ENCODE measurements at regions not wholly inside any gene's neighbourhood (a gene's known extent, or its start where the extent isn't known, plus 50 kb on each side); places are given as distances from the start of the nearest gene placed in this dataset.

DNA sequence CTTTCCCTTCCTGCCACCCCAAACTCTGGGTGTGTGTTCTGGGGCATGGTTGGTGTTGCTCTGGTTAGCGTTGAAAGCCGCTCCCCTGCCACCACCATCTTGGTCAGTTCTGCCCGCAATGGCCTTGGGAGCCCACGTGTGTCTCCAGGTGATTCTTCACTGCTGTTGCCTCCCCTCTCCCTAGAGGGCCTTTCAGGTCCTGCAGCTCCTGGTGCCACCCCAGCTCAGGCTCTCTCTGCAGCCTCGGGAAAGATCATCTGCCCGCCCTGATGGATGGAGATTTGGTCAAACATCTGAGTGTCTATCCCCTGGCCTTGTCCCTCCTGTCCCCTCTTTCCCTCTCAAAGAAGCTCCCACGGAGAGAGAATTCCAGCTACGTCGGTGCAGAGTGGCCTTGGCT is 241.3 kb downstream of the RBFOX3 start:
- no peak for DNase-seq (ENCODE audit: low read depth in 2 of 2)

- DNase-seq (ENCODE audit: low read depth in 2 of 2), result no peak
These were observed 241.8 kb downstream of the RBFOX3 start for GRCh38 chr17:79369001-79369400.

DNA sequence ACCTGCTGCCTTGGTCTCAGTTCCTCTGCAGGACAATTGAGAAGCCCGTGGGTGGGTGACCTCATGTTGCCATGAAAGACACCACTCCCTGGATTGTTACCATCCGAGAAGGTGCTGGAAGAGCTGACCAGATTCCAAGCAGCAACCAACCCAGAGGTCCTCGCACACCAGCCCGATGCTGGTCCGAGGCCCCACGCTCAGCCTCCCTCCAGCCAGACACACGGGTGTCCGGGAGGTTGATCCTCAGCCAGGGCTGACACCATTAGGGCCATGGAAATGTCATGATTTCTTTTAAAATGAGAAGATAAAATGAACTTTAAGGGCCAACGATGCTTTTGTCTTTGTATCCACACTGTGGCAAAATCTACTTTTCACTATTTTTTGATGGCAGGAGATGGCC is 242.3 kb downstream of the RBFOX3 start:
- no peak for DNase-seq (ENCODE audit: low read depth in 2 of 2)

GRCh38 chr17:79366988-79367571 is 243.8 kb downstream of the RBFOX3 start:
- DNase-seq (ENCODE audit: low read depth in 2 of 2), result no peak

DNA sequence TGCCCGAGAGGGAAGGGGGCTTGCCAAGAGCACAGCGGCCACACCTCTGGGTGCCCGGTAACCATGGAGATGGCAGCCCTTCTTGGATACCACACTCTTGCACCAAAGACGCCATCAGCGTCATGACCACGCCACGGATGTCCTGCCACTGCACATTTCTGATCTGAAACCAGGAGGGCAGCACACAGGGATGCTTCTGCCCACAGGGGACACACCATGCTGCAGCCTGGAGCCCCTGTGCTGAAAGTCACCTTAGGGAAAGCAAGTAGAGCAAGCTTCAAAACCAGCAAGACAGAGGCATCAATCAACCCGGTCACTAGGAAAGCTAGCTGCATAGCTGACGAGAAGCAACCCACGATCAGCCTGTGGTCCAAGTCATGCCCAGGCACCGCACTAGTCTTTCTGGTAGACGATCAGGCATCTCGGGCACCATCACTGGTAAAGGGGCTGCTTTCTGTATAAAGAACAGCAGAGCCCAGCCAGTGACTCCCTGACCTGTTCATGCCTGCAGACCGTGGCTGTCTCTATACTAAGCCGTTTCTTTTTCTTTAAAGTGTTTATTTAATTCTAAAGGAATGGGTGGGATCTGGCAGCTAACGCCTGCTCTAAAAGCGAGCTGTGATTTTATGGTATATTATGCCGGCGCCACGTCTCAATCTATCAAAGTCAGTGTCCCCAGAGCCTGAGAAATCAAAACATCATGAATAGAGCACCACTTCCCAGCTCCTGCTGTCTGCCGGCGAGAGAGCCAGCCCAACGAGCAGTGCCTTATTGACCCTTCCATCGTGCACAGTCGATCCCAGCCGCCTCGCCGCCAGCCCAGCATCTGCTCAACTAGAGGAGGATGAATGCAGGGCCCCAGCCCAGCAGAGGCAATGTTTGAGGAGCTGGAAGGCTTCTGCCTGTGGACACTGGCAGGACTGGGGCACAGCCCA is 244.7 kb downstream of the RBFOX3 start:
- no peak for DNase-seq (ENCODE audit: low read depth in 2 of 2)

DNA sequence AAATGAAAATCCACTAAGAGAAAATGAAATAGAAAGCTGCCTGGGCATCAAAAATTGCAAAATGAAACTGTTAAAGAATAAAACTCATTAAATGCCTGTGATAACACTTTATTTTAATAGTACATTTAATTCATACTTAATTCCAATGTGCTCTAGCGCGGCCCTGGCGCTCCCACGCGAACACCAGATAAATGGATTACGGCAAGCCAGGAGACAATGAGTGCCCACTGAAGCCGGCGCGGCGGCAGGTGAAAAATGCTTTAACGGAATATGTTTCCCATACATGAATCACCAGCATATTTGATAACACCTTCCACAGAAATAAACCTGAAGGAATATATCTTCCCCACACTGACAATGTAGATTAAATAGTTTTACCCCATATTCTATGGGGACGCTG is 245.5 kb downstream of the RBFOX3 start:
- DNase-seq (ENCODE audit: low read depth in 2 of 2), result no peak

GRCh38 chr17:79364315-79365094 is 246.3 kb downstream of the RBFOX3 start:
- DNase-seq (ENCODE audit: low read depth in 2 of 2), result no peak

- DNase-seq (ENCODE audit: low read depth in 2 of 2), result no peak
These were observed 247.1 kb downstream of the RBFOX3 start for GRCh38 chr17:79363552-79364275.

DNA sequence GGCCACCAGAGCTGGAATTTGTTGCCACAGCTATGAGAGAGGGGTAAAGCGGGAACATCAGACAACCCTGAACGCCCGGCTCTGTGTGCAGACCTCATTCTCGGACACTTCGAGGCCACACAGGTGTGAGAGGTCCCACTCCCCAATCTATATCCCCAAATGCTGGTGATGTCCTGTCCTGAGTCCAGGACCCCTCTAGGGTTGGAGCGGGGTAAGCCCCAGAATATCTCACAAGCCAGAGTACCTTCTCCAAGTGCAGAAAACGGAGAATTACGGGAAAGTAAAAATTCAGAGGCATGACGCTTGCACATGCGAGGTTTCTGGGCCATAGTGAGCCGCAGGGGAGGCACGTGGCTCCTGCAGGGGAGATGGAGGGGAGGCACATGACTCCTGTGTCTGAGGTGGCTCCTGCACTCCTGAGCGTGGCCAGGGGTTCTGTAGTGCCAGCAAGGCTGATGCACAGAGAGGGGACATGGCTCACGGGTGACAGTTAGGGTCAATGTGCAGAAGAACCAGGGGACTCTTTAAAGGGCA is 248.0 kb downstream of the RBFOX3 start:
- no peak for DNase-seq (ENCODE audit: low read depth in 2 of 2)

- no peak for DNase-seq (ENCODE audit: low read depth in 2 of 2)
These were observed 248.7 kb downstream of the RBFOX3 start for GRCh38 chr17:79361873-79362771.

GRCh38 chr17:79361221-79361734 is 249.6 kb downstream of the RBFOX3 start:
- no peak for DNase-seq (ENCODE audit: low read depth in 2 of 2)

DNA sequence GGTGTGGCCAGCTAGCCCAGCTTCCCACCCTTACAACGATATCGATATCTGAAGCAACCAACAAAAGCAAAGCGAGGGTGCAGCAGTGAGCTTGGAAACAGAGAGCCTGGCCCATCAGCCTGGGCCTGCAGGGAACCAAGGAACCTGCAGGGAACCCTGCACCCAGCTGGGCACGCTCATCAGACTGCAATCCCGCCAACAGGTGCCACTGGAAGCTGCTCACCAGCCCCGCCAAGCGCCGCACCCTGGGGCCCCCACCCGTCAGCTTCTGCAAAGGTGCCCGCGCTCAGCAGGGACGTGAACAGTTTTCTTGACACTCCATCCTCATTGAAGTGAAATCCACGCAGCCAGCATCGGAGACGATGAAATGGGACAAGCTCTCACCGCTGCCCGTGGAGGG is 250.7 kb downstream of the RBFOX3 start:
- DNase-seq (ENCODE audit: low read depth in 2 of 2), result no peak

DNA sequence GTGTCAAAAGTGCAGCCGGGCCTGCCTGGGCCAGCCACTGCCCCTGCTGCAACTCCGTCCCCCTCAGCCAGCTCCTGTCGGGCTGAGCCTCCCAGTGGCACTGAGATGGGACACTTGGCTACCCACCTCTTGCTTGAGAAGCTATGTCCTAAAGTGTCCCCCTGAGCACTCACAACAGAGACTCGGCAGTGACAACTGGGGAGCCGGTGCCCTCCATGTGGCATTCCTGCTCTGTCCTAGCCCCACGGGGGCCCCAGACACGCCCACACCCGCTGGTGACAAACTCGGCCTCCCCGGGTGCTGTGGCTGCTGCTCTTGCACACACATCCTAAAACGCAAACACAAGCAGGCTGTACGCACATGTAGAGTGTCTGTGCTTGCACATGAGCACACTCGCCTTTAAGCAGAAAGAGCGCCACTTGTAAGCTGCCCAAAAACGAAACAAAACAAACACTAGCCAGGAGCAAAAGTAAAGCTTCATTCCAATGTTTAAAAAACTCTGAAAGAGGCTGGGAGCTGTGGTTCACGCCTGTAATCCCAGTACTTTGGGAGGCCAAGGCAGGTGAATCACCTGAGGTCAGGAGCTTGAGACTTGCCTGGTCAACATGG is 253.9 kb downstream of the RBFOX3 start:
- DNase-seq (ENCODE audit: low read depth in 2 of 2), result no peak

DNA sequence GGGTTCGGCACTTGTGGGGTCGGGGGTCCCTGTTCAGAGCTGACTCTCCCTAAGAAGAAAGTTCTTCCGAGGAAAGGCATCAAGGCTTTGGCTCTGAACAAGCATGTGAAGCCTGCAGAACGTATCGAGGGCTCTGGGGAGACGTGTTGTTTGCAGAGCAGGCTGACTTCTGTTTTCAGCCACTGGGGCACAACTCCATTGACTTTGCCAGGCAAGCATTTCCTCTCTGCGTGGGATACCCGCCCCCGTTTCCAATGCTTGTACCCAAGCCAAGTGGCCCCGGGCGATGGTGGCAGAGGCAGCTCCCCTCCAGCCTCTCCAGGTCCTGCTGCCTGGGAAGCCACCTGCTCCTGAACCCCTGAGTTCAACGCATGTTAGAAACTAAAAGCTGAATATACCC is 255.7 kb downstream of the RBFOX3 start:
- no peak for DNase-seq (ENCODE audit: low read depth in 2 of 2)

- no peak for DNase-seq (ENCODE audit: low read depth in 2 of 2)
These were observed 256.6 kb downstream of the RBFOX3 start for GRCh38 chr17:79354173-79354820.

- no peak for DNase-seq (ENCODE audit: low read depth in 2 of 2)
These were observed 257.3 kb downstream of the RBFOX3 start for GRCh38 chr17:79353548-79353947.

- DNase-seq (ENCODE audit: low read depth in 2 of 2), result no peak
These were observed 257.8 kb downstream of the RBFOX3 start for GRCh38 chr17:79353016-79353415.

DNA sequence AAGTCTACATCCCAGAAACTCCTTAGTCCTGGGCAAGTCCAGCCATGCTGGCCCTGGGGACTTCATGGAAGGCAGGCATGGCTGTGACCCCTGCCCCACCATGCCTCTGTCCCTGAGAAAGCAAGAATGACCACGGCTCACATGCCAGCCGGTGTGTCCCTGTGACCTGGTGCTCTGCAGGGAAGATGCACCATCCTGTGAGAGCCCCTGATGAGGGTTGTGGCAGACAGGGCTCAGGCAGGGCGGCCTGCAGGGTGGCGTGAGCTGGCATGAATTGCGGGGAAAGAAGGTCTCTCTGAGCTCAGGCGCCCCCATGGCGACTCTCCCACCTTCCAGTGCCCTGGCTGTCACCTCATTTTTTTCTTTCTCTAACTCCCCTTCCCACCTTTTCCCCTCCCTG is 260.3 kb downstream of the RBFOX3 start:
- DNase-seq (ENCODE audit: low read depth in 2 of 2), result no peak

Measured in stimulated activated CD8-positive, alpha-beta memory T cell treated with anti-CD3 and anti-CD28 coated beads, Interleukin-2, amount 100 ng/mL, for 1 hour (primary cell).